Heart left ventricle (tissue), 16 donors: ENCODE measurements at regions not wholly inside any gene's neighbourhood (a gene's known extent, or its start where the extent isn't known, plus 50 kb on each side); places are given as distances from the start of the nearest gene placed in this dataset.

Source experiments
- ATAC-seq, 4 donors: fragments of 200-7000 bp; cut with Tn5 transposase; one replicate each; pipeline ENCODE4 v1.9.1; 2020 to 2022; ENCODE audit warnings: moderate library complexity in 4 of 4, mild to moderate bottlenecking in 3 of 4, moderate number of reproducible peaks in 1 of 4
- DNase-seq, 5 donors: peaks; one replicate each; pipeline ENCODE4 v3.0.0-alpha.2; 2020
- H3K27ac ChIP-seq, 12 donors: fragments of 200-600 bp; sonication (generic) in 4 of 12; one replicate each; pipeline versions ENCODE4 v1.5.0 to v1.8.0; 2016 to 2022; ENCODE audit warnings: mild to moderate bottlenecking in 2 of 12
- H3K27me3 ChIP-seq, 9 donors: fragments of 200-600 bp; sonication (generic) in 2 of 9; one replicate each; pipeline versions ENCODE4 v1.5.1 to v1.8.0; 2016 to 2022; ENCODE audit warnings: mild to moderate bottlenecking in 3 of 9
- H3K36me3 ChIP-seq, 9 donors: fragments of 200-600 bp; sonication (generic) in 2 of 9; one replicate each; pipeline versions ENCODE4 v1.5.0 to v1.8.0; 2018 to 2022; ENCODE audit warnings: mild to moderate bottlenecking in 2 of 9
- H3K4me1 ChIP-seq, 12 donors: fragments of 200-600 bp; sonication (generic) in 4 of 12; one replicate each; pipeline versions ENCODE4 v1.5.0 to v1.8.0; 2016 to 2022; ENCODE audit warnings: mild to moderate bottlenecking in 3 of 12
- H3K4me3 ChIP-seq, 12 donors: fragments of 200-600 bp; sonication (generic) in 4 of 12; one replicate each; pipeline versions ENCODE4 v1.5.0 to v1.8.0; 2017 to 2022; ENCODE audit warnings: mild to moderate bottlenecking in 9 of 12, moderate library complexity in 4 of 12
- H3K9me3 ChIP-seq, 12 donors: fragments of 200-600 bp; sonication (generic) in 4 of 12; one replicate each; pipeline versions ENCODE4 v1.5.0 to v1.8.0; 2016 to 2022; ENCODE audit warnings: mild to moderate bottlenecking in 1 of 12
- POLR2A ChIP-seq, 2 donors: fragments of 450-650 bp; IDR thresholded peaks; one replicate each; pipeline ENCODE4 v1.6.1; 2017; ENCODE audit warnings: antibody characterized with exemption in 2 of 2, mild to moderate bottlenecking in 2 of 2, moderate library complexity in 2 of 2
- WGBS, 4 donors: extraction: QIAGEN DNeasy Blood & Tissue Kit in 2 of 4; methylation state at CpG; one replicate each; pipeline versions ENCODE4 v1.1.5 to v1.1.7; 2013 to 2018; 5-methylcytosine and 5-hydroxymethylcytosine counted together
- intact Hi-C, 10 donors: fragments of 100-400 bp; cut with DNase I; formaldehyde crosslinking; loops; one replicate each; pipeline versions ENCODE4 v1.11.1 to v1.14.2; 2022
- TF ChIP-seq, protein P1 (sequence below), 12 donors: fragments of 200-600 bp; sonication (generic) in 4 of 12; IDR thresholded peaks; one replicate each; pipeline versions ENCODE4 v1.5.0 to v1.8.0; 2018 to 2022; ENCODE audit warnings: antibody characterized with exemption in 12 of 12, mild to moderate bottlenecking in 5 of 12
- donor health status: ischemic (EF 13 %, LVEDD 7.1; RV severe dilation, severe dysfunction).
- donor health status: healthy with polysubstance abuse.
- donor health status: DM: no; HTN: yes; CAD: no.
- donor health status: DM: no; HTN: no; CAD: no.
- donor health status: ischemic (EF 25% LVEDD 6.9; RV normal size, moderate dysfunction).
- donor health status: ischemic (EF 25% LVEDD 5.7; RV mildly dilated, moderate dysfunction).
- donor health status: healthy.
- donor health status: DM: yes; HTN: yes; CAD: no.
- donor health status: ischemic (EF 35%, LVEDD 5.7; RV mildly dilated, moderate dysfunction).
- donor health status: nonischemic (EF 11% LVEDD 7.7; RV severe dilation, severe dysfunction).
- donor health status: DM: yes; HTN: yes; CAD: no.
- donor health status: PGD.
- donor health status: ischemic (EF 29% LVEDD 5.4; RV normal size, mild dysfunction).
- donor health status: nonischemic (EF 23%, LVEDD 6.1; RV moderate dilation, normal function).

DNA sequence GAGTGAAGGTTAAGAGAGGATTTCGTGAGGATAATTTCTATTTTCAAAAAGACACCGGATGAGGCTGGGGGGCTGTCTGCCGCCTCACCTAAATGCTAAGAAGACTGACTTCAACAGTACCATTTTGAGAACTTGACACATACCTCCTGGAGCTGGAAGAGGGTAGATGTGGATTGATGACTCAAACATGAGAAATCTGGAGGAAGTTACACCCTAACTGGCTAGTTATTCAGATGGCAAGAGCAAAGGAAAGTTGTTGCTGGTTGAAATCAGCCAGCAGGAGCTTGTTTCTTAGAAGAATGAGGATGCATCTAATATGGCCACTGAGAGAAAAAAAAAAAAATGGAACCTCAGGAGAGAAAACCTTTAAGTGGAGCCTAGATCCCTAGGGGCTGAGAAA lies 76.2 kb upstream of the KIAA1217 start:
- H3K36me3 ChIP-seq: no peaks in the 10 kb centered on the region
- 91 to 95% (median 93%) methylated on average over 3 of the region's 3 CpGs for WGBS, 4 donors
- H3K4me3 ChIP-seq: no peak overlapping the region
- DNase-seq (no peak), ATAC-seq (no peak)
- H3K27ac ChIP-seq: no peak overlapping the region
- intact Hi-C loops: no loop called here
- H3K4me1 ChIP-seq: peaks cover 0 to 11% (median 5%) of the 10 kb centered on the region in 12 donors
- no peaks in the 10 kb centered on the region for H3K27me3 ChIP-seq
- no peaks in the 10 kb centered on the region for H3K9me3 ChIP-seq
- no peak for TF ChIP-seq POLR2A (IDR thresholded peaks at IDR 0.05)
- TF ChIP-seq, protein P1, sequence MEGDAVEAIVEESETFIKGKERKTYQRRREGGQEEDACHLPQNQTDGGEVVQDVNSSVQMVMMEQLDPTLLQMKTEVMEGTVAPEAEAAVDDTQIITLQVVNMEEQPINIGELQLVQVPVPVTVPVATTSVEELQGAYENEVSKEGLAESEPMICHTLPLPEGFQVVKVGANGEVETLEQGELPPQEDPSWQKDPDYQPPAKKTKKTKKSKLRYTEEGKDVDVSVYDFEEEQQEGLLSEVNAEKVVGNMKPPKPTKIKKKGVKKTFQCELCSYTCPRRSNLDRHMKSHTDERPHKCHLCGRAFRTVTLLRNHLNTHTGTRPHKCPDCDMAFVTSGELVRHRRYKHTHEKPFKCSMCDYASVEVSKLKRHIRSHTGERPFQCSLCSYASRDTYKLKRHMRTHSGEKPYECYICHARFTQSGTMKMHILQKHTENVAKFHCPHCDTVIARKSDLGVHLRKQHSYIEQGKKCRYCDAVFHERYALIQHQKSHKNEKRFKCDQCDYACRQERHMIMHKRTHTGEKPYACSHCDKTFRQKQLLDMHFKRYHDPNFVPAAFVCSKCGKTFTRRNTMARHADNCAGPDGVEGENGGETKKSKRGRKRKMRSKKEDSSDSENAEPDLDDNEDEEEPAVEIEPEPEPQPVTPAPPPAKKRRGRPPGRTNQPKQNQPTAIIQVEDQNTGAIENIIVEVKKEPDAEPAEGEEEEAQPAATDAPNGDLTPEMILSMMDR (IDR thresholded peaks at IDR 0.05): no peak

DNA sequence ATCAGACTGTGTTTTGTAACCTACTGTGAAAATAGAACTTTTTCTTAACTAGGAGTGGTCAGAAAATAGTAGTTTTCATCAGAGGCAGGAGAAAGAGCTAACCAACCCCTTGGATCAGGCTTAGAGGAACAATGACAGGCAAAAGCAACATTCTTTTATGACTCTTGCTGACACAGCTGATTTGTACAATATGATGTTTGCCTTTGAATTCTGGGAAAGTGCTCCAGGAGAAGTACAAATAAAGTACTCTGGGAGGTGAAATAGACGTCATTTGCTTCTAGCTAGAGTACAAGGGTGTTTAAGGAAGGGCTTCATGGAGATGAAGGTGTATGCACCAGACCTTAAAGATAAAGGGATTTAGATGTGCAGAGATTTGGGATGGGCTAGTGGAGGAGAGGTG lies 75.1 kb upstream of the KIAA1217 start:
- no peaks in the 10 kb centered on the region for H3K9me3 ChIP-seq
- WGBS, 4 donors: 25 to 72% (median 43%) methylated on average over 1 of the region's 1 CpG
- ATAC-seq (no peak), DNase-seq (no peak)
- no peak overlapping the region for H3K4me3 ChIP-seq
- intact Hi-C loops: no loop called here
- H3K27ac ChIP-seq: no peak overlapping the region
- H3K27me3 ChIP-seq: no peaks in the 10 kb centered on the region
- TF ChIP-seq, protein P1 (IDR thresholded peaks at IDR 0.05): no peak
- no peak for TF ChIP-seq POLR2A (IDR thresholded peaks at IDR 0.05)
- peaks cover 0 to under 1% (median 0%) of the 10 kb centered on the region in 12 donors for H3K4me1 ChIP-seq
- H3K36me3 ChIP-seq: no peaks in the 10 kb centered on the region

DNA sequence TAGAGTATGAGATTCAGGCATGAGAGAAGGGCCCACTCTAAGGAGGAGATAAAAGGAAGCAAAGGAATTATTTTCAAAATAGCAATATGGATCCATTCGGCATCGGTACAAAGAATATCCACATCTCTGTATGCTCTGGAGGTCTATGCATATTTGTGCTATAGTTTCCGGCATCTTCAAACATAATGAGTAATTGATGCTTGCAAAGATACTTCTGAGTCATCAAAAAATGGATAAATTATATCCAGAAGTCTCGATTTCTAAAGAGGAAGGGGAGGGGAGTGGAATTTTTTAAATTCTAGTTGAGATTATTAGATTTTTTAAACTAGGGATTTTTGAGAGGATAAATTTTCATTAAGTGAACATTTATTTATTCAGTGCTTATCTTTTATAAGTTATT lies 72.9 kb upstream of the KIAA1217 start:
- no peak for ATAC-seq
- Histone ChIP-seq H3K4me1 (no peaks in the 10 kb centered on the region), H3K27me3 (no peaks in the 10 kb centered on the region), H3K9me3 (peaks cover 0 to 13% (median 2%) of the 10 kb centered on the region in 12 donors), H3K4me3 (no peak overlapping the region), H3K36me3 (no peaks in the 10 kb centered on the region), H3K27ac (no peak overlapping the region)
- 62 to 91% (median 71%) methylated on average over 4 of the region's 4 CpGs for WGBS, 4 donors
- DNase-seq: no peak
- intact Hi-C loops: loop anchor here in 1 of 10 donors (5.0 kb wide), 1 partner anchor 69 kb away; no protein-coding TSS in a partner anchor
- no peak for TF ChIP-seq POLR2A (IDR thresholded peaks at IDR 0.05)
- TF ChIP-seq, protein P1 (IDR thresholded peaks at IDR 0.05): no peak

DNA sequence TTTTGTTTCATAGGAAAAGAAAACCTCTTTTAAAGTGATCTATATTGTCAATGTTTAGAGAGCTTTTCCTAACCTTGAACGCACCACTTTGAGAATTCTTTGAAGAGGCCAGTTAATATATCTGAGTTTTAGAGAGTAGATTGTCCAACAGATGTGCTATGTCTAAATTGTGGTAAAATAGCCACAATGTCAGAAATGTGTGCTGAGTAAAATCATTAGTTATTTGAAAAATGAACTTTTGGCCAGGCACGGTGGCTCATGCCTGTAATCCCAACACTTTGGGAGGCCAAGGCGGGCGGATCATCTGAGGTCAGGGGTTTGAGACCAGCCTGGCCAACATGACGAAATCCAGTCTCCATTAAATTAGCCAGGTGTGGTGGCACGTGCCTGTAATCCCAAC lies 61.6 kb upstream of the KIAA1217 start:
- Histone ChIP-seq H3K36me3 (no peaks in the 10 kb centered on the region), H3K27me3 (no peaks in the 10 kb centered on the region), H3K9me3 (no peaks in the 10 kb centered on the region), H3K4me3 (no peak overlapping the region), H3K4me1 (peaks cover 0 to 11% (median 0%) of the 10 kb centered on the region in 12 donors), H3K27ac (no peak overlapping the region)
- ATAC-seq (no peak), DNase-seq (no peak)
- WGBS, 4 donors: 87 to 95% (median 89%) methylated on average over 6 of the region's 6 CpGs
- intact Hi-C loops: no loop called here
- TF ChIP-seq POLR2A (IDR thresholded peaks at IDR 0.05): no peak
- TF ChIP-seq, protein P1 (IDR thresholded peaks at IDR 0.05): no peak
